Hepatocyte (in vitro differentiated cells): ENCODE measurements at regions not wholly inside any gene's neighbourhood (a gene's known extent, or its start where the extent isn't known, plus 50 kb on each side); places are given as distances from the start of the nearest gene placed in this dataset.

Source experiments
- DNase-seq: peaks from one replicate; pipeline ENCODE4 v3.0.0-alpha.2; 2016; ENCODE audit warnings: low spot score
- H2AFZ ChIP-seq: fragments of 200-600 bp; sonication (generic); 2 replicates; pipeline ENCODE4 v1.6.0; 2016; ENCODE audit warnings: antibody characterized with exemption, mild to moderate bottlenecking
- H3K27ac ChIP-seq: fragments of 200-600 bp; sonication (generic); 2 replicates; pipeline ENCODE4 v1.5.1; 2016; ENCODE audit warnings: mild to moderate bottlenecking
- H3K27me3 ChIP-seq: fragments of 200-600 bp; sonication (generic); 2 replicates; pipeline ENCODE4 v1.6.1; 2016
- H3K36me3 ChIP-seq: fragments of 200-600 bp; sonication (generic); replicated peaks from 2 replicates; pipeline ENCODE4 v1.5.1; 2016; ENCODE audit warnings: low read depth; ENCODE audit not compliant: insufficient read depth
- H3K4me1 ChIP-seq: fragments of 200-600 bp; sonication (generic); 2 replicates; pipeline ENCODE4 v1.5.1; 2016; ENCODE audit warnings: mild to moderate bottlenecking, moderate library complexity; ENCODE audit not compliant: insufficient read depth
- H3K4me2 ChIP-seq: fragments of 200-600 bp; sonication (generic); 2 replicates; pipeline ENCODE4 v1.6.0; 2016
- H3K4me3 ChIP-seq: fragments of 200-600 bp; sonication (generic); 2 replicates; pipeline ENCODE4 v1.5.1; 2016; ENCODE audit warnings: mild to moderate bottlenecking
- H3K79me2 ChIP-seq: fragments of 200-600 bp; sonication (generic); 2 replicates; pipeline ENCODE4 v1.6.0; 2017; ENCODE audit warnings: mild to moderate bottlenecking
- H3K9me2 ChIP-seq: fragments of 200-600 bp; sonication (generic); replicated peaks from 2 replicates; pipeline ENCODE4 v1.6.0; 2017; ENCODE audit warnings: mild to moderate bottlenecking; ENCODE audit not compliant: insufficient read depth
- H3K9me3 ChIP-seq: fragments of 200-600 bp; sonication (generic); 2 replicates; pipeline ENCODE4 v1.5.1; 2016; ENCODE audit warnings: low read depth, mild to moderate bottlenecking
- H4K20me1 ChIP-seq: fragments of 200-600 bp; sonication (generic); 2 replicates; pipeline ENCODE4 v1.6.0; 2016; ENCODE audit warnings: mild to moderate bottlenecking; ENCODE audit not compliant: insufficient read depth, poor library complexity, severe bottlenecking
- CTCF ChIP-seq: fragments of 200-600 bp; sonication (generic); IDR thresholded peaks from 2 replicates; pipeline ENCODE4 v1.5.1; 2016; ENCODE audit warnings: antibody characterized with exemption, mild to moderate bottlenecking; ENCODE audit not compliant: poor library complexity
- EZH2 ChIP-seq: fragments of 200-600 bp; sonication (generic); IDR thresholded peaks from 2 replicates; pipeline ENCODE4 v1.6.1; 2016; ENCODE audit warnings: antibody characterized with exemption, mild to moderate bottlenecking, borderline replicate concordance
- EZH2phosphoT487 ChIP-seq: fragments of 200-600 bp; sonication (generic); IDR thresholded peaks from one replicate; pipeline ENCODE4 v1.6.1; 2018; ENCODE audit warnings: antibody characterized with exemption, mild to moderate bottlenecking, low read depth, moderate library complexity; ENCODE audit not compliant: unreplicated experiment, severe bottlenecking
- WGBS: methylation state at CpG from one replicate; pipeline ENCODE4 v1.1.6; 2016; ENCODE audit warnings: low lambda C conversion rate; ENCODE audit errors: missing lambda C conversion rate; 5-methylcytosine and 5-hydroxymethylcytosine counted together

- no peak overlapping the region for H3K4me3 ChIP-seq
- H3K4me1 ChIP-seq = no peaks in the 10 kb centered on the region
- H3K27ac ChIP-seq = no peak overlapping the region
- no peaks in the 10 kb centered on the region for H3K36me3 ChIP-seq
- H3K9me2 ChIP-seq = no peaks in the 10 kb centered on the region
- H3K27me3 ChIP-seq = no peaks in the 10 kb centered on the region
- no peak overlapping the region for H3K4me2 ChIP-seq
- TF ChIP-seq CTCF (peak; percentile 41), EZH2 (no peak)
- H4K20me1 ChIP-seq = no peaks in the 10 kb centered on the region
- no peaks in the 10 kb centered on the region for H3K9me3 ChIP-seq
- DNase-seq = no peak
- no peaks in the 10 kb centered on the region for H3K79me2 ChIP-seq
- no peak overlapping the region for H2AFZ ChIP-seq
- WGBS = 62% methylated on average over 1 of the region's 1 CpG
Observed at GRCh38 chr3:6204891-6205290, 656.0 kb upstream of the GRM7 start.

- Histone ChIP-seq H3K4me2 (no peak overlapping the region), H3K4me1 (no peaks in the 10 kb centered on the region), H3K9me2 (no peaks in the 10 kb centered on the region), H3K4me3 (no peak overlapping the region), H3K27ac (no peak overlapping the region), H3K27me3 (no peaks in the 10 kb centered on the region), H2AFZ (no peak overlapping the region), H3K36me3 (no peaks in the 10 kb centered on the region), H3K9me3 (no peaks in the 10 kb centered on the region), H4K20me1 (no peaks in the 10 kb centered on the region), H3K79me2 (no peaks in the 10 kb centered on the region)
- TF ChIP-seq EZH2phosphoT487 (no peak), EZH2 (no peak), CTCF (no peak)
- DNase-seq = no peak
- WGBS = 59% methylated on average over 3 of the region's 3 CpGs
Observed at GRCh38 chr3:6216135-6217026, 644.5 kb upstream of the GRM7 start.

- no peaks in the 10 kb centered on the region for H3K9me3 ChIP-seq
- 77% methylated on average over 2 of the region's 2 CpGs for WGBS
- no peaks in the 10 kb centered on the region for H3K36me3 ChIP-seq
Observed at GRCh38 chr3:6220447-6220846, 640.5 kb upstream of the GRM7 start.

More at GRCh38 chr3:6220447-6220846, 640.5 kb upstream of the GRM7 start:
- TF ChIP-seq EZH2phosphoT487 (no peak), EZH2 (no peak), CTCF (no peak)
- Histone ChIP-seq H3K79me2 (no peaks in the 10 kb centered on the region), H3K9me2 (no peaks in the 10 kb centered on the region), H3K4me2 (no peak overlapping the region), H2AFZ (no peak overlapping the region), H3K27me3 (no peaks in the 10 kb centered on the region), H3K27ac (no peak overlapping the region), H3K4me3 (no peak overlapping the region), H4K20me1 (no peaks in the 10 kb centered on the region), H3K4me1 (peaks cover 6% of the 10 kb centered on the region)
- DNase-seq = no peak
